GM13976 (cell line): ENCODE measurements at regions not wholly inside any gene's neighbourhood (a gene's known extent, or its start where the extent isn't known, plus 50 kb on each side); places are given as distances from the start of the nearest gene placed in this dataset.

Experiments
- DNase-seq: peaks from one replicate; pipeline ENCODE4 v3.0.0; 2012; ENCODE audit warnings: low spot score
- CTCF ChIP-seq: IDR thresholded peaks from 2 replicates; pipeline ENCODE4 v1.5.1; 2012; ENCODE audit warnings: borderline replicate concordance, mild to moderate bottlenecking; ENCODE audit not compliant: insufficient read depth; ENCODE audit errors: extremely low read depth, missing control alignments, control extremely low read depth
- in situ Hi-C: fragments of 300-500 bp; cut with MboI; formaldehyde crosslinking; loops from one replicate; pipeline ENCODE4 v1.12.0; 2022; ENCODE audit warnings: low sequenced_read_pairs, mixed read lengths, inconsistent platforms; ENCODE audit not compliant: unreplicated experiment

- DNase-seq: no peak
- in situ Hi-C loops: loop anchor here (25.0 kb wide), 1 partner anchor 722 kb away; no protein-coding TSS in a partner anchor
Observed at GRCh38 chr17:68790492-68790891, 164.7 kb downstream of the ABCA8 start.

GRCh38 chr17:68789203-68789962, 165.8 kb downstream of the ABCA8 start:
- TF ChIP-seq CTCF: no peak
- in situ Hi-C loops: loop anchor here (25.0 kb wide), 1 partner anchor 723 kb away; no protein-coding TSS in a partner anchor
- DNase-seq: no peak

More at GRCh38 chr17:68790492-68790891, 164.7 kb downstream of the ABCA8 start:
- TF ChIP-seq CTCF: no peak

- in situ Hi-C loops: loop anchor here (25.0 kb wide), 1 partner anchor 726 kb away; no protein-coding TSS in a partner anchor
- no peak for TF ChIP-seq CTCF
- no peak for DNase-seq
Observed at GRCh38 chr17:68785565-68786486, 169.4 kb downstream of the ABCA8 start.

- no peak for TF ChIP-seq CTCF
- DNase-seq: no peak
- in situ Hi-C loops: loop anchor here (25.0 kb wide), 1 partner anchor 728 kb away; no protein-coding TSS in a partner anchor
Observed at GRCh38 chr17:68784431-68784830, 170.8 kb downstream of the ABCA8 start.

GRCh38 chr17:68783861-68784260, 171.3 kb downstream of the ABCA8 start:
- in situ Hi-C loops: loop anchor here (25.0 kb wide), 1 partner anchor 728 kb away; no protein-coding TSS in a partner anchor
- no peak for TF ChIP-seq CTCF
- DNase-seq: no peak

GRCh38 chr17:68782789-68783188, 172.4 kb downstream of the ABCA8 start:
- DNase-seq: no peak
- TF ChIP-seq CTCF: no peak
- in situ Hi-C loops: loop anchor here (25.0 kb wide), 1 partner anchor 730 kb away; no protein-coding TSS in a partner anchor
